ENCODE measurements at regions not wholly inside any gene's neighbourhood (a gene's known extent, or its start where the extent isn't known, plus 50 kb on each side); places are given as distances from the start of the nearest gene placed in this dataset.

- TF ChIP-seq CTCF (IDR thresholded peaks at IDR 0.05 in 4 of 5, conservative IDR thresholded peaks at IDR 0.05 in 1 of 5), result no peak
- no peak for TF ChIP-seq POLR2A (IDR thresholded peaks at IDR 0.05)
These were observed 634.0 kb downstream of the MAT2B start for GRCh38 chr5:164139423-164139822.

Data from gastrocnemius medialis (tissue), 4 donors.